ENCODE measurements at regions not wholly inside any gene's neighbourhood (a gene's known extent, or its start where the extent isn't known, plus 50 kb on each side); places are given as distances from the start of the nearest gene placed in this dataset.

DNA sequence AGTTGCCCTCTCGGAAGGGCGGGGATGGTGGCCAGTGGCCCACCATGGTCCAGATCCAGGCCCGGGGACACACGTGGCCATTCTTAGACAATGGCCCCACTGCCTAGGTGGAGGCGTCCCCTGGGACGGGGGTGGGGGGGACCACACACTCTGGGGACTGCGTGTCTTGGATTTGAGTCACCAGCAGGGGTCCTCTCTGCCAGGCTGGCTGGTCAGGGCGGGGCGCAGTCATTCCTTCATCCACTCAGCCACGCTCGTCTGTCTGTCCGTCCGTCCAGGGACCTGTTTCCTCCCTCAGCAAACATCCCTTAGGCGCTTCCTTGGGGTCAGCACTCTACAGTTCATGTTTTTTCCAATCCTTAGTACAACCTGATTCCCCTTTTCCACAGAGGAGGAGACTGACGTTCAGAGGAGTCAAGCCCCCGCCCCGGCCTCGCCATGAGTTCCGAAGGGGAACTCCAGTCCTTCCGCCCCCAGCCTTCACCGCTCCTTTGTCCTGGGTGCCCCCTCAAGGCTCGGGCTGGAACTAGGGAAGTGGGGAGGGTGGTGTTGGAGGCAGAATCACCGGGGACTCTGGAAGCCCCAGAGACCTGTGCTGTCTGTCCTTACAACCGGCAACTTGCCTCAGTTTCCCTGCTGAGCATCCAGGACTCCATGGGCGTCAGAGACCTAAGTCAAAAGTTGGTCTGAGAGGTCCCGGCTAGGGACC is 276.6 kb upstream of the MVB12B start:
- Histone ChIP-seq H3K27ac (ENCODE audit: insufficient read depth, low read depth, low read length) (no peak overlapping the region), H3K9me3 (replicated peaks; ENCODE audit: control insufficient read depth, insufficient read depth, low read length) (no peaks in the 10 kb centered on the region), H4K20me1 (replicated peaks; ENCODE audit: control insufficient read depth, extremely low read depth, insufficient read depth, low read length) (no peaks in the 10 kb centered on the region), H3K36me3 (ENCODE audit: control insufficient read depth in 2 of 2, extremely low read depth in 1 of 2, insufficient read depth in 2 of 2, low read length in 2 of 2) (no peaks in the 10 kb centered on the region), H3K4me3 (replicated peaks in 1 of 3; ENCODE audit: insufficient read depth in 1 of 3, low read depth in 1 of 3, low read length in 3 of 3) (no peak overlapping the region), H3K9ac (replicated peaks; ENCODE audit: extremely low read depth, insufficient read depth, low read length) (no peak overlapping the region), H3K79me2 (ENCODE audit: control insufficient read depth, insufficient read depth, low read length) (no peaks in the 10 kb centered on the region), H3K4me1 (ENCODE audit: control insufficient read depth, extremely low read depth, insufficient read depth, low read length) (no peaks in the 10 kb centered on the region), H3K4me2 (ENCODE audit: insufficient read depth, low read length) (no peak overlapping the region), H3K9me1 (replicated peaks; ENCODE audit: control insufficient read depth, extremely low read depth, insufficient read depth, low read length) (no peaks in the 10 kb centered on the region), H2AFZ (ENCODE audit: low read depth, low read length) (no peak overlapping the region), H3K27me3 (ENCODE audit: control insufficient read depth in 2 of 2, insufficient read depth in 2 of 2, low read length in 2 of 2) (peaks cover 2 to 3% of the 10 kb centered on the region in 2 experiments)
- CTCF ChIA-PET, result interaction anchor here (1.2 to 1.3 kb wide), 2 partner anchors 10 to 32 kb away, joined by 3 to 4 read pairs; no protein-coding TSS in a partner anchor
- intact Hi-C loops (cut with micrococcal nuclease), result no loop called here
- BruUV-seq (replicated peaks), result no TSS peak
- dilution Hi-C loops (cut with MboI; ENCODE audit: extremely low pct_ligation_motif_present, low sequenced_read_pairs), result no loop called here
- no peak for DNase-seq (ENCODE audit: low read depth, low spot score)
- FAIRE-seq, result no peak
- TF ChIP-seq POLR2AphosphoS5 (IDR thresholded peaks at IDR 0.05; ENCODE audit: insufficient read depth, low read depth, low read length) (no peak), GATA2 (IDR thresholded peaks at IDR 0.05; ENCODE audit: insufficient read depth, insufficient read length, low read depth, low read length) (no peak), FOS (IDR thresholded peaks at IDR 0.05; ENCODE audit: borderline replicate concordance, insufficient read depth, low read length) (no peak), JUN (IDR thresholded peaks at IDR 0.05; ENCODE audit: borderline replicate concordance, insufficient read depth, insufficient read length, low read depth) (no peak), MYC (IDR thresholded peaks at IDR 0.05; ENCODE audit: low read depth, low read length) (no peak), POLR2A (IDR thresholded peaks at IDR 0.05; ENCODE audit: low read depth, low read length) (no peak), EZH2 (IDR thresholded peaks at IDR 0.05; ENCODE audit: borderline replicate concordance, low read depth, low read length, severe bottlenecking) (no peak)
- TF ChIP-seq, protein P1, sequence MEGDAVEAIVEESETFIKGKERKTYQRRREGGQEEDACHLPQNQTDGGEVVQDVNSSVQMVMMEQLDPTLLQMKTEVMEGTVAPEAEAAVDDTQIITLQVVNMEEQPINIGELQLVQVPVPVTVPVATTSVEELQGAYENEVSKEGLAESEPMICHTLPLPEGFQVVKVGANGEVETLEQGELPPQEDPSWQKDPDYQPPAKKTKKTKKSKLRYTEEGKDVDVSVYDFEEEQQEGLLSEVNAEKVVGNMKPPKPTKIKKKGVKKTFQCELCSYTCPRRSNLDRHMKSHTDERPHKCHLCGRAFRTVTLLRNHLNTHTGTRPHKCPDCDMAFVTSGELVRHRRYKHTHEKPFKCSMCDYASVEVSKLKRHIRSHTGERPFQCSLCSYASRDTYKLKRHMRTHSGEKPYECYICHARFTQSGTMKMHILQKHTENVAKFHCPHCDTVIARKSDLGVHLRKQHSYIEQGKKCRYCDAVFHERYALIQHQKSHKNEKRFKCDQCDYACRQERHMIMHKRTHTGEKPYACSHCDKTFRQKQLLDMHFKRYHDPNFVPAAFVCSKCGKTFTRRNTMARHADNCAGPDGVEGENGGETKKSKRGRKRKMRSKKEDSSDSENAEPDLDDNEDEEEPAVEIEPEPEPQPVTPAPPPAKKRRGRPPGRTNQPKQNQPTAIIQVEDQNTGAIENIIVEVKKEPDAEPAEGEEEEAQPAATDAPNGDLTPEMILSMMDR (IDR thresholded peaks at IDR 0.05; ENCODE audit: extremely low read depth in 1 of 2, insufficient read depth in 1 of 2, low read depth in 1 of 2, low read length in 2 of 2), result no peak
- TF ChIP-seq, protein P2, sequence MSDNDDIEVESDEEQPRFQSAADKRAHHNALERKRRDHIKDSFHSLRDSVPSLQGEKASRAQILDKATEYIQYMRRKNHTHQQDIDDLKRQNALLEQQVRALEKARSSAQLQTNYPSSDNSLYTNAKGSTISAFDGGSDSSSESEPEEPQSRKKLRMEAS (IDR thresholded peaks at IDR 0.05; ENCODE audit: insufficient read depth, insufficient read length), result no peak
- POLR2A ChIA-PET, result no interaction called here

All from endothelial cell of umbilical vein (primary cell).